ENCODE measurements at regions not wholly inside any gene's neighbourhood (a gene's known extent, or its start where the extent isn't known, plus 50 kb on each side); places are given as distances from the start of the nearest gene placed in this dataset.

- no peak for TF ChIP-seq POLR2A (IDR thresholded peaks at IDR 0.05; ENCODE audit: low read depth, low read length)
- DNase-seq (ENCODE audit: insufficient read length, low spot score) (no peak), FAIRE-seq (no peak)
Measured at GRCh38 chr4:32147446-32148085, 1427.4 kb downstream of the PCDH7 start.

GRCh38 chr4:32148111-32148666 is 1428.0 kb downstream of the PCDH7 start:
- DNase-seq (ENCODE audit: insufficient read length, low spot score) (no peak), FAIRE-seq (no peak)
- TF ChIP-seq POLR2A (IDR thresholded peaks at IDR 0.05; ENCODE audit: low read depth, low read length), result no peak

- FAIRE-seq (no peak), DNase-seq (ENCODE audit: insufficient read length, low spot score) (no peak)
- no peak for TF ChIP-seq POLR2A (IDR thresholded peaks at IDR 0.05; ENCODE audit: low read depth, low read length)
Measured at GRCh38 chr4:32158961-32159360, 1438.8 kb downstream of the PCDH7 start.

GRCh38 chr4:32161392-32161791 is 1441.2 kb downstream of the PCDH7 start:
- DNase-seq (ENCODE audit: insufficient read length, low spot score) (no peak), FAIRE-seq (no peak)
- no peak for TF ChIP-seq POLR2A (IDR thresholded peaks at IDR 0.05; ENCODE audit: low read depth, low read length)

GRCh38 chr4:32163125-32163524 is 1443.0 kb downstream of the PCDH7 start:
- FAIRE-seq, result no peak

GRCh38 chr4:32169841-32170240 is 1449.7 kb downstream of the PCDH7 start:
- FAIRE-seq (no peak), DNase-seq (ENCODE audit: insufficient read length, low spot score) (no peak)
- no peak for TF ChIP-seq POLR2A (IDR thresholded peaks at IDR 0.05; ENCODE audit: low read depth, low read length)

More at GRCh38 chr4:32163125-32163524, 1443.0 kb downstream of the PCDH7 start:
- TF ChIP-seq POLR2A (IDR thresholded peaks at IDR 0.05; ENCODE audit: low read depth, low read length), result no peak
- no peak for DNase-seq (ENCODE audit: insufficient read length, low spot score)

- no peak for TF ChIP-seq POLR2A (IDR thresholded peaks at IDR 0.05; ENCODE audit: low read depth, low read length)
- no peak for FAIRE-seq
- DNase-seq (ENCODE audit: insufficient read length, low spot score), result no peak
Measured at GRCh38 chr4:32172086-32172485, 1451.9 kb downstream of the PCDH7 start.

GRCh38 chr4:32172761-32173160 is 1452.6 kb downstream of the PCDH7 start:
- no peak for TF ChIP-seq POLR2A (IDR thresholded peaks at IDR 0.05; ENCODE audit: low read depth, low read length)
- FAIRE-seq, result no peak
- DNase-seq (ENCODE audit: insufficient read length, low spot score), result no peak

GRCh38 chr4:32180086-32180485 is 1459.9 kb downstream of the PCDH7 start:
- DNase-seq (ENCODE audit: insufficient read length, low spot score), result no peak
- TF ChIP-seq POLR2A (IDR thresholded peaks at IDR 0.05; ENCODE audit: low read depth, low read length), result no peak
- FAIRE-seq, result no peak

GRCh38 chr4:32184186-32184585 is 1464.0 kb downstream of the PCDH7 start:
- DNase-seq (ENCODE audit: insufficient read length, low spot score) (no peak), FAIRE-seq (no peak)
- TF ChIP-seq POLR2A (IDR thresholded peaks at IDR 0.05; ENCODE audit: low read depth, low read length), result no peak

GRCh38 chr4:32189130-32189529 is 1469.0 kb downstream of the PCDH7 start:
- DNase-seq (ENCODE audit: insufficient read length, low spot score) (no peak), FAIRE-seq (no peak)
- TF ChIP-seq POLR2A (IDR thresholded peaks at IDR 0.05; ENCODE audit: low read depth, low read length), result no peak

- DNase-seq (ENCODE audit: insufficient read length, low spot score) (no peak), FAIRE-seq (no peak)
- TF ChIP-seq POLR2A (IDR thresholded peaks at IDR 0.05; ENCODE audit: low read depth, low read length), result no peak
Measured at GRCh38 chr4:32189788-32190187, 1469.6 kb downstream of the PCDH7 start.

- DNase-seq (ENCODE audit: insufficient read length, low spot score) (no peak), FAIRE-seq (no peak)
- no peak for TF ChIP-seq POLR2A (IDR thresholded peaks at IDR 0.05; ENCODE audit: low read depth, low read length)
Measured at GRCh38 chr4:32191961-32192360, 1471.8 kb downstream of the PCDH7 start.

- FAIRE-seq, result no peak
Measured at GRCh38 chr4:32192363-32192762, 1472.2 kb downstream of the PCDH7 start.

GRCh38 chr4:32192991-32193390 is 1472.8 kb downstream of the PCDH7 start:
- no peak for FAIRE-seq
- no peak for DNase-seq (ENCODE audit: insufficient read length, low spot score)
- TF ChIP-seq POLR2A (IDR thresholded peaks at IDR 0.05; ENCODE audit: low read depth, low read length), result no peak

More at GRCh38 chr4:32192363-32192762, 1472.2 kb downstream of the PCDH7 start:
- no peak for TF ChIP-seq POLR2A (IDR thresholded peaks at IDR 0.05; ENCODE audit: low read depth, low read length)
- no peak for DNase-seq (ENCODE audit: insufficient read length, low spot score)

Data from H54 (cell line).